Panc1 (cell line): ENCODE measurements at regions not wholly inside any gene's neighbourhood (a gene's known extent, or its start where the extent isn't known, plus 50 kb on each side); places are given as distances from the start of the nearest gene placed in this dataset.
"Not testable (repeated sequence)": the region's sequence is repeated elsewhere in the genome, so short reads cannot be mapped to it uniquely, and the experiment has no call there.

Source experiments
- ATAC-seq: fragments of 200-7000 bp; cut with Tn5 transposase; 2 replicates; pipeline ENCODE4 v1.9.1; 2020; ENCODE audit warnings: mild to moderate bottlenecking, moderate library complexity
- BruUV-seq: library from RNA; stranded (reverse); fragments of 400-500 nt; replicated peaks from 2 replicates; lab custom pipeline; 2021; lab: Mats Ljungman, UMichigan
- CTCF ChIA-PET: fragments of 300-600 bp; sonication (Branson Sonifier 250); formaldehyde crosslinking; loops from one replicate; lab custom pipeline; 2022; ENCODE audit warnings: antibody characterized with exemption; lab: Charles Lee
- POLR2A ChIA-PET: fragments of 300-600 bp; sonication (Branson Sonifier 250); formaldehyde crosslinking; loops from one replicate; lab custom pipeline; 2022; ENCODE audit warnings: antibody characterized with exemption; lab: Charles Lee
- DNase-seq: peaks from one replicate; pipeline ENCODE4 v3.0.0-alpha.2; 2010; ENCODE audit warnings: low read depth, low spot score
- H3K27ac ChIP-seq: 2 replicates; pipeline ENCODE4 v1.5.1; 2011; ENCODE audit warnings: mild to moderate bottlenecking, low read length, inconsistent platforms
- H3K27me3 ChIP-seq: fragments of 200-500 bp; sonication (Bioruptor generic); 2 replicates; pipeline ENCODE4 v1.6.0; 2014; ENCODE audit warnings: low read length, inconsistent platforms; ENCODE audit not compliant: control insufficient read depth, insufficient read depth
- H3K36me3 ChIP-seq: fragments of 200-500 bp; sonication (Bioruptor generic); 2 replicates; pipeline ENCODE4 v1.5.1; 2014; ENCODE audit warnings: inconsistent platforms, mild to moderate bottlenecking, low read length, moderate library complexity; ENCODE audit not compliant: control insufficient read depth, insufficient read depth
- H3K4me1 ChIP-seq: 2 replicates; pipeline ENCODE4 v1.5.1; 2011; ENCODE audit warnings: inconsistent platforms, mild to moderate bottlenecking, low read length, moderate library complexity; ENCODE audit not compliant: control insufficient read depth, insufficient read depth
- H3K4me3 ChIP-seq, 2 experiments: 2 replicates each; pipeline ENCODE4 v1.5.1; 2011 to 2012; ENCODE audit warnings: low read depth in 2 of 2, low read length in 2 of 2, mild to moderate bottlenecking in 2 of 2, inconsistent platforms in 1 of 2, moderate library complexity in 1 of 2
- H3K9me3 ChIP-seq: fragments of 200-500 bp; sonication (Bioruptor generic); 2 replicates; pipeline ENCODE4 v1.5.1; 2014; ENCODE audit warnings: low read depth, mild to moderate bottlenecking, inconsistent platforms, low read length, moderate library complexity; ENCODE audit not compliant: control insufficient read depth, insufficient read depth
- in situ Hi-C: cut with HindIII; loops from 2 replicates; pipeline ENCODE4 v1.10.0; 2016; ENCODE audit warnings: low sequenced_read_pairs, low pct_unique_long_range_greater_than_20kb
- intact Hi-C: fragments of 100-400 bp; cut with micrococcal nuclease; formaldehyde crosslinking; loops from one replicate; pipeline ENCODE4 v1.10.0; 2022; ENCODE audit not compliant: unreplicated experiment

- H3K27ac ChIP-seq, BruUV-seq, H3K36me3 ChIP-seq, POLR2A ChIA-PET, intact Hi-C loops, ATAC-seq, H3K4me1 ChIP-seq, in situ Hi-C loops, CTCF ChIA-PET, H3K4me3 ChIP-seq, H3K9me3 ChIP-seq, H3K27me3 ChIP-seq, DNase-seq: not testable (repeated sequence)
These were observed 86.8 kb upstream of the SEC22B start for GRCh38 chr1:120262791-120263751.

GRCh38 chr1:120257778-120258105 is 81.4 kb upstream of the SEC22B start:
- H3K27me3 ChIP-seq, H3K9me3 ChIP-seq, H3K4me3 ChIP-seq, DNase-seq, in situ Hi-C loops, ATAC-seq, intact Hi-C loops, POLR2A ChIA-PET, H3K27ac ChIP-seq, H3K4me1 ChIP-seq, H3K36me3 ChIP-seq, CTCF ChIA-PET, BruUV-seq: not testable (repeated sequence)

GRCh38 chr1:120257064-120257777 is 80.9 kb upstream of the SEC22B start:
- ATAC-seq, H3K27ac ChIP-seq, H3K9me3 ChIP-seq, in situ Hi-C loops, POLR2A ChIA-PET, H3K4me3 ChIP-seq, H3K36me3 ChIP-seq, intact Hi-C loops, CTCF ChIA-PET, BruUV-seq, H3K4me1 ChIP-seq, H3K27me3 ChIP-seq, DNase-seq: not testable (repeated sequence)

GRCh38 chr1:120250756-120251155 is 74.4 kb upstream of the SEC22B start:
- H3K9me3 ChIP-seq, H3K4me3 ChIP-seq, H3K36me3 ChIP-seq, DNase-seq, POLR2A ChIA-PET, BruUV-seq, H3K4me1 ChIP-seq, CTCF ChIA-PET, H3K27me3 ChIP-seq, ATAC-seq, in situ Hi-C loops, H3K27ac ChIP-seq, intact Hi-C loops: not testable (repeated sequence)

- BruUV-seq, in situ Hi-C loops, H3K27me3 ChIP-seq, H3K4me1 ChIP-seq, POLR2A ChIA-PET, ATAC-seq, intact Hi-C loops, H3K4me3 ChIP-seq, DNase-seq, H3K36me3 ChIP-seq, H3K9me3 ChIP-seq, H3K27ac ChIP-seq, CTCF ChIA-PET: not testable (repeated sequence)
These were observed 72.6 kb upstream of the SEC22B start for GRCh38 chr1:120248726-120249427.

GRCh38 chr1:120248203-120248602 is 71.9 kb upstream of the SEC22B start:
- BruUV-seq, H3K9me3 ChIP-seq: not testable (repeated sequence)

GRCh38 chr1:120243867-120244266 is 67.5 kb upstream of the SEC22B start:
- H3K27ac ChIP-seq, H3K27me3 ChIP-seq, H3K36me3 ChIP-seq, H3K4me3 ChIP-seq, H3K4me1 ChIP-seq, H3K9me3 ChIP-seq, ATAC-seq, CTCF ChIA-PET, BruUV-seq, POLR2A ChIA-PET, intact Hi-C loops, DNase-seq, in situ Hi-C loops: not testable (repeated sequence)

More at GRCh38 chr1:120248203-120248602, 71.9 kb upstream of the SEC22B start:
- H3K36me3 ChIP-seq, ATAC-seq, in situ Hi-C loops, CTCF ChIA-PET, H3K27me3 ChIP-seq, H3K4me1 ChIP-seq, POLR2A ChIA-PET, DNase-seq, H3K4me3 ChIP-seq, H3K27ac ChIP-seq, intact Hi-C loops: not testable (repeated sequence)
